OCI-LY7 (cell line): ENCODE measurements at regions not wholly inside any gene's neighbourhood (a gene's known extent, or its start where the extent isn't known, plus 50 kb on each side); places are given as distances from the start of the nearest gene placed in this dataset.

Source experiments
- BruUV-seq: library from RNA; stranded (reverse); fragments of 400-500 nt; replicated peaks from 2 replicates; lab custom pipeline; 2021; lab: Mats Ljungman, UMichigan
- CTCF ChIA-PET: fragments of 300-600 bp; sonication (Branson Sonifier 250); formaldehyde crosslinking; loops from one replicate; lab custom pipeline; 2022; ENCODE audit warnings: antibody characterized with exemption; ENCODE audit not compliant: unreplicated experiment; lab: Charles Lee
- POLR2A ChIA-PET: fragments of 300-600 bp; sonication (Branson Sonifier 250); formaldehyde crosslinking; loops from one replicate; lab custom pipeline; 2022; ENCODE audit warnings: antibody characterized with exemption; lab: Charles Lee
- DNase-seq: peaks from one replicate; pipeline ENCODE4 v3.0.0-alpha.2; 2015; ENCODE audit warnings: low spot score
- H2AFZ ChIP-seq: fragments of 200-600 bp; sonication (generic), shearing (Covaris generic); 2 replicates; pipeline ENCODE4 v1.6.1; 2014; ENCODE audit warnings: mild to moderate bottlenecking, antibody characterized with exemption, low read length, moderate library complexity
- H3K27ac ChIP-seq: fragments of 200-600 bp; sonication (generic); 2 replicates; pipeline ENCODE4 v1.5.1; 2014; ENCODE audit warnings: mixed run types, low read depth, mild to moderate bottlenecking, moderate library complexity, low read length, inconsistent platforms; ENCODE audit not compliant: poor library complexity, severe bottlenecking
- H3K36me3 ChIP-seq: fragments of 200-600 bp; sonication (generic); 2 replicates; pipeline ENCODE4 v1.6.1; 2014; ENCODE audit warnings: mild to moderate bottlenecking, antibody characterized with exemption, low read length, moderate library complexity, mixed read lengths; ENCODE audit not compliant: insufficient read depth
- H3K4me1 ChIP-seq: fragments of 200-600 bp; sonication (generic); 2 replicates; pipeline ENCODE4 v1.5.1; 2014; ENCODE audit warnings: mild to moderate bottlenecking, low read length; ENCODE audit not compliant: insufficient read depth, poor library complexity, severe bottlenecking
- H3K4me2 ChIP-seq: fragments of 200-600 bp; sonication (generic); 2 replicates; pipeline ENCODE4 v1.6.1; 2014; ENCODE audit warnings: mild to moderate bottlenecking, low read length
- H3K4me3 ChIP-seq: fragments of 200-600 bp; sonication (generic); 2 replicates; pipeline ENCODE4 v1.5.1; 2014; ENCODE audit warnings: mild to moderate bottlenecking, low read depth, low read length; ENCODE audit not compliant: poor library complexity, severe bottlenecking
- H3K79me2 ChIP-seq: fragments of 200-600 bp; sonication (generic); 2 replicates; pipeline ENCODE4 v1.6.1; 2016; ENCODE audit warnings: low read depth, mild to moderate bottlenecking, low read length, moderate library complexity, mixed read lengths; ENCODE audit not compliant: insufficient read depth
- H3K9me2 ChIP-seq: fragments of 200-600 bp; sonication (generic); 2 replicates; pipeline ENCODE4 v1.6.1; 2016; ENCODE audit warnings: mild to moderate bottlenecking, low read length, mixed read lengths; ENCODE audit not compliant: insufficient read depth
- H3K9me3 ChIP-seq: fragments of 200-600 bp; sonication (generic); 2 replicates; pipeline ENCODE4 v1.6.1; 2014; ENCODE audit warnings: mild to moderate bottlenecking, mixed run types, low read length, mixed read lengths
- H4K20me1 ChIP-seq: fragments of 200-600 bp; sonication (generic); 2 replicates; pipeline ENCODE4 v1.6.1; 2014; ENCODE audit warnings: mild to moderate bottlenecking, antibody characterized with exemption, low read length, moderate library complexity, mixed read lengths; ENCODE audit not compliant: insufficient read depth
- CTCF ChIP-seq: fragments of 200-600 bp; sonication (generic); conservative IDR thresholded peaks from 2 replicates; pipeline ENCODE4 v1.5.1; 2014; ENCODE audit warnings: mild to moderate bottlenecking, antibody characterized with exemption, low read length, moderate library complexity, mixed read lengths
- EZH2phosphoT487 ChIP-seq: fragments of 200-600 bp; sonication (generic); IDR thresholded peaks from 2 replicates; pipeline ENCODE4 v1.6.1; 2018; ENCODE audit warnings: low read depth, borderline replicate concordance, mild to moderate bottlenecking, mixed run types, antibody characterized with exemption, low read length, moderate library complexity, mixed read lengths
- intact Hi-C: fragments of 100-400 bp; cut with micrococcal nuclease; formaldehyde crosslinking; loops from one replicate; pipeline ENCODE4 v1.10.0; 2022; ENCODE audit not compliant: unreplicated experiment

GRCh38 chr5:97591781-97592180, 408.7 kb upstream of the RIOK2 start:
- Histone ChIP-seq H3K4me1 (no peaks in the 10 kb centered on the region), H3K9me3 (no peaks in the 10 kb centered on the region), H4K20me1 (no peaks in the 10 kb centered on the region), H3K4me2 (no peak overlapping the region), H3K27ac (no peak overlapping the region), H3K36me3 (no peaks in the 10 kb centered on the region), H3K9me2 (no peaks in the 10 kb centered on the region), H3K79me2 (no peaks in the 10 kb centered on the region), H2AFZ (no peak overlapping the region), H3K4me3 (no peak overlapping the region)
- ChIA-PET CTCF (no interaction called here), POLR2A (no interaction called here)
- no peak for DNase-seq
- BruUV-seq = no TSS peak
- TF ChIP-seq CTCF (no peak), EZH2phosphoT487 (no peak)
- intact Hi-C loops = no loop called here

GRCh38 chr5:97600486-97600885, 417.4 kb upstream of the RIOK2 start:
- H3K9me3 ChIP-seq = no peaks in the 10 kb centered on the region
- no peak overlapping the region for H2AFZ ChIP-seq
- H4K20me1 ChIP-seq = no peaks in the 10 kb centered on the region
- H3K4me1 ChIP-seq = no peaks in the 10 kb centered on the region
- ChIA-PET POLR2A (no interaction called here), CTCF (no interaction called here)
- H3K4me2 ChIP-seq = no peak overlapping the region
- H3K4me3 ChIP-seq = no peak overlapping the region
- no peaks in the 10 kb centered on the region for H3K36me3 ChIP-seq
- DNase-seq = no peak
- no peaks in the 10 kb centered on the region for H3K79me2 ChIP-seq
- no peaks in the 10 kb centered on the region for H3K9me2 ChIP-seq
- H3K27ac ChIP-seq = no peak overlapping the region
- intact Hi-C loops = no loop called here
- no TSS peak for BruUV-seq
- TF ChIP-seq CTCF = no peak
- TF ChIP-seq EZH2phosphoT487 = no peak

GRCh38 chr5:97601651-97602050, 418.6 kb upstream of the RIOK2 start:
- H2AFZ ChIP-seq = no peak overlapping the region
- no TSS peak for BruUV-seq
- intact Hi-C loops = no loop called here
- H3K9me2 ChIP-seq = no peaks in the 10 kb centered on the region
- no peaks in the 10 kb centered on the region for H4K20me1 ChIP-seq
- H3K27ac ChIP-seq = no peak overlapping the region
- H3K4me3 ChIP-seq = no peak overlapping the region
- H3K4me1 ChIP-seq = no peaks in the 10 kb centered on the region
- ChIA-PET CTCF (no interaction called here), POLR2A (no interaction called here)
- TF ChIP-seq EZH2phosphoT487 (no peak), CTCF (no peak)
- no peaks in the 10 kb centered on the region for H3K36me3 ChIP-seq
- H3K79me2 ChIP-seq = no peaks in the 10 kb centered on the region
- no peak overlapping the region for H3K4me2 ChIP-seq
- DNase-seq = no peak
- no peaks in the 10 kb centered on the region for H3K9me3 ChIP-seq
